ENCODE measurements at regions not wholly inside any gene's neighbourhood (a gene's known extent, or its start where the extent isn't known, plus 50 kb on each side); places are given as distances from the start of the nearest gene placed in this dataset.

DNA sequence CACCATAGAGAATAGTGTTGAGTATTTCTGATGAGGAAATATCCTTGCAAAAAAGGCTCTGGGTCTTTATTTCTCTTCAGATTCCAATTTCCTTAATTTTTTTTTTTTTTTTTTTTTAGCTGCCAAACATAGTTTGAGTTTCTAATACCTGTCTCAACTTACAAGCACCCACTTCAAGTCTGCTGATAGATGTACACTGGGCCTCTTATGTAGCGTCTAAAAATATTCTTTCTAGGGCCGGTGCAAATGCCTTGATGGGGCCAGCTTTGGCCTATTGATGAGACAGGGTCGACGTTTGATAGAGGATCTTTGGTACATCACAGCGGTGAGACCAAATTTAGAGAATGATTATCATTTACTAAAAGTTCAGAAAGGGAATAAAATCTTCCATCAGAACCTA lies 626.4 kb downstream of the LMO4 start:
- H3K4me1 ChIP-seq (ENCODE audit: control insufficient read depth in 5 of 5, insufficient read depth in 5 of 5, low read length in 5 of 5) = peaks cover 0 to 10% (median 0%) of the 10 kb centered on the region in 5 donors
- H3K36me3 ChIP-seq (ENCODE audit: control insufficient read depth in 5 of 5, insufficient read depth in 5 of 5, low read length in 5 of 5) = no peaks in the 10 kb centered on the region
- H3K27me3 ChIP-seq (ENCODE audit: control insufficient read depth in 5 of 5, insufficient read depth in 4 of 5, low read length in 5 of 5) = no peaks in the 10 kb centered on the region
- no peak overlapping the region for H3K27ac ChIP-seq (ENCODE audit: low read depth, low read length)
- no peak overlapping the region for H3K4me3 ChIP-seq (ENCODE audit: low read depth in 1 of 5, low read length in 5 of 5)
- no peaks in the 10 kb centered on the region for H3K9me3 ChIP-seq (ENCODE audit: control insufficient read depth in 5 of 5, low read length in 5 of 5)
- H3K9ac ChIP-seq (ENCODE audit: low read length in 5 of 5) = no peak overlapping the region

- Histone ChIP-seq H3K36me3 (ENCODE audit: control insufficient read depth in 5 of 5, insufficient read depth in 5 of 5, low read length in 5 of 5) (no peaks in the 10 kb centered on the region), H3K4me1 (ENCODE audit: control insufficient read depth in 5 of 5, insufficient read depth in 5 of 5, low read length in 5 of 5) (peaks cover 0 to 10% (median 0%) of the 10 kb centered on the region in 5 donors), H3K9me3 (ENCODE audit: control insufficient read depth in 5 of 5, low read length in 5 of 5) (no peaks in the 10 kb centered on the region), H3K27ac (ENCODE audit: low read depth, low read length) (no peak overlapping the region), H3K4me3 (ENCODE audit: low read depth in 1 of 5, low read length in 5 of 5) (no peak overlapping the region), H3K9ac (ENCODE audit: low read length in 5 of 5) (no peak overlapping the region), H3K27me3 (ENCODE audit: control insufficient read depth in 5 of 5, insufficient read depth in 4 of 5, low read length in 5 of 5) (no peaks in the 10 kb centered on the region)
These were observed 627.4 kb downstream of the LMO4 start for GRCh38 chr1:87956072-87956471.

DNA sequence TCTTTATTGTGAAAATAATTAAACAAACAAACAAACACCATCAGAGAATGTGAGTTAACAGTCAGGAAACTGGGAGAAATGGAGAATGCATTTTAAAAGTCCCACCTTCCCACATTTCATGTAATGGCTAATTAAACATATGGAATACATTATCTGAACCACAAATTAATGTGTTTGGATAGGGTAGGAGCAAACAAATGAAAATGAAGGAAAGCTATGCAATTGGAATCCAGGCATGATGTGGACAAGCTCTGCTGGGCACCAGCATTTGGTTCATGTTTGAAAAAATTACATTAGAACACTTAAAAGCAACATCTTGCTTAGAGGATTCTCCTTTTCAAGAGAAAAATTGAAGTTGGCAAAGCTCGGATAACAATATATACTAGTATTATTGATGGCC lies 628.1 kb downstream of the LMO4 start:
- Histone ChIP-seq H3K36me3 (ENCODE audit: control insufficient read depth in 5 of 5, insufficient read depth in 5 of 5, low read length in 5 of 5) (no peaks in the 10 kb centered on the region), H3K4me3 (ENCODE audit: low read depth in 1 of 5, low read length in 5 of 5) (no peak overlapping the region), H3K9me3 (ENCODE audit: control insufficient read depth in 5 of 5, low read length in 5 of 5) (no peaks in the 10 kb centered on the region), H3K27ac (ENCODE audit: low read depth, low read length) (no peak overlapping the region), H3K27me3 (ENCODE audit: control insufficient read depth in 5 of 5, insufficient read depth in 4 of 5, low read length in 5 of 5) (no peaks in the 10 kb centered on the region), H3K4me1 (ENCODE audit: control insufficient read depth in 5 of 5, insufficient read depth in 5 of 5, low read length in 5 of 5) (peaks cover 0 to 7% (median 0%) of the 10 kb centered on the region in 5 donors), H3K9ac (ENCODE audit: low read length in 5 of 5) (no peak overlapping the region)

- Histone ChIP-seq H3K27me3 (ENCODE audit: control insufficient read depth in 5 of 5, insufficient read depth in 4 of 5, low read length in 5 of 5) (no peaks in the 10 kb centered on the region), H3K27ac (ENCODE audit: low read depth, low read length) (no peak overlapping the region), H3K4me1 (ENCODE audit: control insufficient read depth in 5 of 5, insufficient read depth in 5 of 5, low read length in 5 of 5) (peaks cover 0 to 3% (median 3%) of the 10 kb centered on the region in 5 donors), H3K9ac (ENCODE audit: low read length in 5 of 5) (no peak overlapping the region), H3K36me3 (ENCODE audit: control insufficient read depth in 5 of 5, insufficient read depth in 5 of 5, low read length in 5 of 5) (no peaks in the 10 kb centered on the region), H3K9me3 (ENCODE audit: control insufficient read depth in 5 of 5, low read length in 5 of 5) (no peaks in the 10 kb centered on the region), H3K4me3 (ENCODE audit: low read depth in 1 of 5, low read length in 5 of 5) (no peak overlapping the region)
These were observed 628.7 kb downstream of the LMO4 start for GRCh38 chr1:87957331-87957730.

DNA sequence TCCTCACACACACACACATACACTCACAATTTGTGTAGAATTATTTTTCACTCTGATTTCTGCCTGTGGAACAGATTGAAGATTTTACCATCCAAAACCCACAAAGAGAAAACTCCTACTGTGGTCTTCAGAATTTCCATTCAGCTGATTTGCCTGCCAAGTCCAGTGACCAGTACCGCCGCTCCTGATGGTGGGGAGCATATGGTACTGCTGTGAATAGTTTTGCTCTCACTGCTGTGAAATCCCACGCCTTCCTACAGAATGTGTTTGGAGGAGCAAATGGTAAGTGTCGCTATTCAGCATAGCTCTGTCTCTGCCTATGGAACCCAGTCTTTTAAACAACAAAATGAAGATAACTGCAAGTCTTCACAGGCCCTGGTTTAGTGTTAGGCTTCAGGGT lies 629.5 kb downstream of the LMO4 start:
- no peak overlapping the region for H3K9ac ChIP-seq (ENCODE audit: low read length in 5 of 5)
- no peaks in the 10 kb centered on the region for H3K27me3 ChIP-seq (ENCODE audit: control insufficient read depth in 5 of 5, insufficient read depth in 4 of 5, low read length in 5 of 5)
- H3K36me3 ChIP-seq (ENCODE audit: control insufficient read depth in 5 of 5, insufficient read depth in 5 of 5, low read length in 5 of 5) = no peaks in the 10 kb centered on the region
- no peaks in the 10 kb centered on the region for H3K9me3 ChIP-seq (ENCODE audit: control insufficient read depth in 5 of 5, low read length in 5 of 5)
- no peak overlapping the region for H3K27ac ChIP-seq (ENCODE audit: low read depth, low read length)
- peaks cover 0 to 4% (median 3%) of the 10 kb centered on the region in 5 donors for H3K4me1 ChIP-seq (ENCODE audit: control insufficient read depth in 5 of 5, insufficient read depth in 5 of 5, low read length in 5 of 5)
- H3K4me3 ChIP-seq (ENCODE audit: low read depth in 1 of 5, low read length in 5 of 5) = no peak overlapping the region

- Histone ChIP-seq H3K27ac (ENCODE audit: low read depth, low read length) (no peak overlapping the region), H3K4me3 (ENCODE audit: low read depth in 1 of 5, low read length in 5 of 5) (no peak overlapping the region), H3K36me3 (ENCODE audit: control insufficient read depth in 5 of 5, insufficient read depth in 5 of 5, low read length in 5 of 5) (no peaks in the 10 kb centered on the region), H3K9ac (ENCODE audit: low read length in 5 of 5) (no peak overlapping the region), H3K4me1 (ENCODE audit: control insufficient read depth in 5 of 5, insufficient read depth in 5 of 5, low read length in 5 of 5) (peaks cover 0 to 4% (median 0%) of the 10 kb centered on the region in 5 donors), H3K27me3 (ENCODE audit: control insufficient read depth in 5 of 5, insufficient read depth in 4 of 5, low read length in 5 of 5) (no peaks in the 10 kb centered on the region), H3K9me3 (ENCODE audit: control insufficient read depth in 5 of 5, low read length in 5 of 5) (no peaks in the 10 kb centered on the region)
These were observed 630.0 kb downstream of the LMO4 start for GRCh38 chr1:87958716-87959115.

GRCh38 chr1:87959236-87959635 lies 630.6 kb downstream of the LMO4 start:
- no peak overlapping the region for H3K27ac ChIP-seq (ENCODE audit: low read depth, low read length)
- no peaks in the 10 kb centered on the region for H3K36me3 ChIP-seq (ENCODE audit: control insufficient read depth in 5 of 5, insufficient read depth in 5 of 5, low read length in 5 of 5)
- no peaks in the 10 kb centered on the region for H3K27me3 ChIP-seq (ENCODE audit: control insufficient read depth in 5 of 5, insufficient read depth in 4 of 5, low read length in 5 of 5)
- peaks cover 0 to 4% (median 0%) of the 10 kb centered on the region in 5 donors for H3K4me1 ChIP-seq (ENCODE audit: control insufficient read depth in 5 of 5, insufficient read depth in 5 of 5, low read length in 5 of 5)
- H3K4me3 ChIP-seq (ENCODE audit: low read depth in 1 of 5, low read length in 5 of 5) = no peak overlapping the region
- no peaks in the 10 kb centered on the region for H3K9me3 ChIP-seq (ENCODE audit: control insufficient read depth in 5 of 5, low read length in 5 of 5)
- H3K9ac ChIP-seq (ENCODE audit: low read length in 5 of 5) = no peak overlapping the region

GRCh38 chr1:87961992-87962391 lies 633.3 kb downstream of the LMO4 start:
- H3K27ac ChIP-seq (ENCODE audit: low read depth, low read length) = peak overlapping the region; percentile 11
- no peak overlapping the region for H3K9ac ChIP-seq (ENCODE audit: low read length in 5 of 5)
- peaks cover 0 to 4% (median 0%) of the 10 kb centered on the region in 5 donors for H3K4me1 ChIP-seq (ENCODE audit: control insufficient read depth in 5 of 5, insufficient read depth in 5 of 5, low read length in 5 of 5)
- no peaks in the 10 kb centered on the region for H3K36me3 ChIP-seq (ENCODE audit: control insufficient read depth in 5 of 5, insufficient read depth in 5 of 5, low read length in 5 of 5)
- H3K4me3 ChIP-seq (ENCODE audit: low read depth in 1 of 5, low read length in 5 of 5) = no peak overlapping the region
- H3K27me3 ChIP-seq (ENCODE audit: control insufficient read depth in 5 of 5, insufficient read depth in 4 of 5, low read length in 5 of 5) = no peaks in the 10 kb centered on the region
- H3K9me3 ChIP-seq (ENCODE audit: control insufficient read depth in 5 of 5, low read length in 5 of 5) = no peaks in the 10 kb centered on the region

DNA sequence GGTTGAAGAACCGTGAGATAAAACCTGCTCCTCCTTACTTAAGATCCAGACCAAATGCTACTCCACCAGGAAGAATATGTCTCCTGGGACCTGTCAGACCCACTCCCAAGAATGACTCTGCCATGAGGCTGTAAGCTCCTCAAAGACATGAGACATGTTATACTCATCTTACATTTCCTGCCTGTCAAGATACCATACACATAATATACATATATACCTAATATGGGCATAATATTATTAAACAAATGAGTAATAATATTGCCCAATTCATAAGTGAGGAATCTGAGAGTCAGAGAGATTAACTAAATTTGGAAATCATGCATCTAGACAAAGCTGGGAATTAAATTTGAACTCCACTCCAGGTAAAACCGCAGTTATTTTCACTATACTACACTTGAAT lies 634.9 kb downstream of the LMO4 start:
- H3K36me3 ChIP-seq (ENCODE audit: control insufficient read depth in 5 of 5, insufficient read depth in 5 of 5, low read length in 5 of 5) = no peaks in the 10 kb centered on the region
- H3K27me3 ChIP-seq (ENCODE audit: control insufficient read depth in 5 of 5, insufficient read depth in 4 of 5, low read length in 5 of 5) = no peaks in the 10 kb centered on the region
- H3K4me3 ChIP-seq (ENCODE audit: low read depth in 1 of 5, low read length in 5 of 5) = no peak overlapping the region
- no peak overlapping the region for H3K9ac ChIP-seq (ENCODE audit: low read length in 5 of 5)
- H3K4me1 ChIP-seq (ENCODE audit: control insufficient read depth in 5 of 5, insufficient read depth in 5 of 5, low read length in 5 of 5) = peaks cover 0 to 14% (median 7%) of the 10 kb centered on the region in 5 donors
- no peaks in the 10 kb centered on the region for H3K9me3 ChIP-seq (ENCODE audit: control insufficient read depth in 5 of 5, low read length in 5 of 5)
- no peak overlapping the region for H3K27ac ChIP-seq (ENCODE audit: low read depth, low read length)

DNA sequence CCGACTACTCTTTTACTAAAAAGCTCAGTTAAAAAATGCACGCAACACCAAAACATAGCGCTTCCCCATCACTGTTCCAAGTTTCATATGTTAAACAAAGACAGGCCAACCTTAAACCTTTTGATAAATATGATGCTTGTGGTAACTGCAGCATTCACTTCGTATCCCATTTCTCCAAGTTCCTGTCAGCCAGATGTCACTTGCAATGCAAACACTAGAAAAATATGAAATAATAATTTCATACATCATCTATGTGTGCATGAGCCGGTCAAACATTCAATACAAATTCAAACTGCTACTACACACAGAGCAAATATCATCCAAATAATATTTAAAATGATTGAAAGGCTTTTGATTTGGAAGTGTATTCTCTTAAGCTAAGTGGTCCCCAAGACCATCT lies 636.5 kb downstream of the LMO4 start:
- no peaks in the 10 kb centered on the region for H3K36me3 ChIP-seq (ENCODE audit: control insufficient read depth in 5 of 5, insufficient read depth in 5 of 5, low read length in 5 of 5)
- no peak overlapping the region for H3K9ac ChIP-seq (ENCODE audit: low read length in 5 of 5)
- peaks cover 0 to 18% (median 12%) of the 10 kb centered on the region in 5 donors for H3K4me1 ChIP-seq (ENCODE audit: control insufficient read depth in 5 of 5, insufficient read depth in 5 of 5, low read length in 5 of 5)
- H3K4me3 ChIP-seq (ENCODE audit: low read depth in 1 of 5, low read length in 5 of 5) = no peak overlapping the region
- no peaks in the 10 kb centered on the region for H3K9me3 ChIP-seq (ENCODE audit: control insufficient read depth in 5 of 5, low read length in 5 of 5)
- no peak overlapping the region for H3K27ac ChIP-seq (ENCODE audit: low read depth, low read length)
- H3K27me3 ChIP-seq (ENCODE audit: control insufficient read depth in 5 of 5, insufficient read depth in 4 of 5, low read length in 5 of 5) = no peaks in the 10 kb centered on the region

Measured in subcutaneous abdominal adipose tissue (tissue), 5 donors.